B cell (primary cell): ENCODE measurements at regions not wholly inside any gene's neighbourhood (a gene's known extent, or its start where the extent isn't known, plus 50 kb on each side); places are given as distances from the start of the nearest gene placed in this dataset.
A peak's percentile ranks its signal among the peaks of the same experiment; 100 is the strongest.

Experiments used
- ATAC-seq: fragments of 200-7000 bp; cut with Tn5 transposase; one replicate; pipeline ENCODE4 v1.10.0; 2021; ENCODE audit warnings: low read depth, mild to moderate bottlenecking, moderate number of reproducible peaks, moderate library complexity
- CTCF ChIA-PET: fragments of 350-600 bp; sonication (Branson Sonifier 250); formaldehyde crosslinking; loops from one replicate; lab custom pipeline; 2021; ENCODE audit warnings: antibody characterized with exemption, inconsistent platforms; lab: Charles Lee
- POLR2A ChIA-PET: fragments of 350-600 bp; sonication (Branson Sonifier 250); formaldehyde crosslinking; loops from one replicate; lab custom pipeline; 2021; ENCODE audit warnings: antibody characterized with exemption; lab: Charles Lee
- DNase-seq: peaks from one replicate; pipeline ENCODE4 v3.0.0; 2013
- H2AFZ ChIP-seq: 2 replicates; pipeline ENCODE4 v1.6.1; 2012; ENCODE audit warnings: mild to moderate bottlenecking, low read depth, low read length; ENCODE audit not compliant: insufficient read depth, poor library complexity, severe bottlenecking
- H3K27ac ChIP-seq, 2 donors: 1 replicate in 1 of 2; 2 replicates in 1 of 2; pipeline ENCODE4 v1.5.1; 2012 to 2013; ENCODE audit warnings: low read length in 2 of 2, mild to moderate bottlenecking in 2 of 2, moderate library complexity in 1 of 2
- H3K27me3 ChIP-seq, 4 experiments: fragments of 200-600 bp in 1 of 4; sonication (generic) in 1 of 4; replicated peaks in 1 of 4; 1 replicate in 2 of 4; 2 replicates in 2 of 4; pipeline versions ENCODE4 v1.6.1 to v1.7.0; 2013 to 2016; ENCODE audit warnings: low read length in 3 of 4, mild to moderate bottlenecking in 2 of 4, mixed read lengths in 1 of 4, moderate library complexity in 1 of 4; ENCODE audit not compliant: insufficient read depth in 4 of 4, control insufficient read depth in 3 of 4; ENCODE audit errors: control extremely low read depth in 1 of 4
- H3K36me3 ChIP-seq, 2 experiments: replicated peaks in 1 of 2; 1 replicate in 1 of 2; 2 replicates in 1 of 2; pipeline versions ENCODE4 v1.6.1 to v1.7.1; 2013; ENCODE audit warnings: low read length in 1 of 2; ENCODE audit not compliant: insufficient read depth in 2 of 2, control insufficient read depth in 1 of 2; ENCODE audit errors: control extremely low read depth in 1 of 2, extremely low read depth in 1 of 2
- H3K4me1 ChIP-seq, 2 donors: fragments of 200-600 bp in 1 of 2; sonication (generic) in 1 of 2; 1 replicate in 1 of 2; 2 replicates in 1 of 2; pipeline versions ENCODE4 v1.5.1 to v1.6.1; 2013 to 2017; ENCODE audit warnings: low read length in 2 of 2; ENCODE audit not compliant: control insufficient read depth in 2 of 2, insufficient read depth in 2 of 2
- H3K4me2 ChIP-seq: replicated peaks from 2 replicates; pipeline ENCODE3; 2012; ENCODE audit warnings: mild to moderate bottlenecking, low read depth, low read length; ENCODE audit not compliant: poor library complexity, severe bottlenecking
- H3K4me3 ChIP-seq, 5 experiments: fragments of 200-600 bp in 1 of 5; sonication (generic) in 1 of 5; 1 replicate in 3 of 5; 2 replicates in 2 of 5; pipeline versions ENCODE4 v1.5.1 to v1.7.0; 2011 to 2016; ENCODE audit warnings: low read length in 4 of 5, mild to moderate bottlenecking in 4 of 5, low read depth in 2 of 5, control low read depth in 1 of 5, moderate library complexity in 1 of 5; ENCODE audit not compliant: insufficient read depth in 1 of 5; ENCODE audit errors: control extremely low read depth in 1 of 5, extremely low read depth in 1 of 5
- H3K79me2 ChIP-seq: fragments of 200-600 bp; sonication (generic); one replicate; pipeline ENCODE4 v1.6.0; 2016; ENCODE audit warnings: low read length; ENCODE audit not compliant: control insufficient read depth, insufficient read depth
- H3K9ac ChIP-seq: fragments of 200-600 bp; sonication (generic); 2 replicates; pipeline ENCODE4 v1.6.1; 2017; ENCODE audit warnings: mild to moderate bottlenecking, low read length, moderate library complexity
- H3K9me3 ChIP-seq, 3 donors: one replicate each; pipeline versions ENCODE4 v1.6.1 to v1.7.1; 2013; ENCODE audit warnings: low read length in 2 of 3; ENCODE audit not compliant: control insufficient read depth in 2 of 3, insufficient read depth in 1 of 3; ENCODE audit errors: control extremely low read depth in 1 of 3
- H4K20me1 ChIP-seq: 2 replicates; pipeline ENCODE4 v1.6.0; 2012; ENCODE audit warnings: mild to moderate bottlenecking, low read length; ENCODE audit not compliant: insufficient read depth, control insufficient read depth, poor library complexity, severe bottlenecking
- H3K27ac Mint-ChIP-seq: one replicate; pipeline ENCODE4 v1.8.0; 2021; ENCODE audit warnings: mixed read lengths
- H3K27me3 Mint-ChIP-seq: one replicate; pipeline ENCODE4 v1.8.0; 2021; ENCODE audit warnings: mixed read lengths
- H3K4me1 Mint-ChIP-seq: one replicate; pipeline ENCODE4 v1.8.0; 2021; ENCODE audit warnings: mixed read lengths
- H3K4me3 Mint-ChIP-seq: one replicate; pipeline ENCODE4 v1.8.0; 2021; ENCODE audit warnings: mixed read lengths
- H3K9me3 Mint-ChIP-seq: one replicate; pipeline ENCODE4 v1.8.0; 2022; ENCODE audit warnings: mixed read lengths; ENCODE audit not compliant: insufficient read depth
- CTCF ChIP-seq: fragments of 200-600 bp; IDR thresholded peaks from one replicate; pipeline ENCODE4 v1.8.0; 2022; ENCODE audit warnings: antibody characterized with exemption, mild to moderate bottlenecking
- EZH2 ChIP-seq: IDR thresholded peaks from 2 replicates; pipeline ENCODE4 v1.6.1; 2012; ENCODE audit warnings: borderline replicate concordance, low read depth, mild to moderate bottlenecking, moderate library complexity, low read length; ENCODE audit not compliant: insufficient read depth, poor library complexity, severe bottlenecking
- WGBS: methylation state at CpG from one replicate; pipeline ENCODE4 v1.1.5; 2013; ENCODE audit warnings: missing lambda C conversion rate; ENCODE audit not compliant: insufficient coverage; 5-methylcytosine and 5-hydroxymethylcytosine counted together
- intact Hi-C: fragments of 100-400 bp; cut with micrococcal nuclease; formaldehyde crosslinking; loops from one replicate; pipeline ENCODE4 v1.10.0; 2022

- WGBS: under 1% methylated on average over 95 of the region's 96 CpGs
- DNase-seq (peak; percentile 84), ATAC-seq (peak; percentile 19)
- ChIA-PET POLR2A (interaction anchor here (0.6 to 2.6 kb wide), 8 partner anchors 35 to 289 kb away, joined by 3 to 16 read pairs (median 4); no protein-coding TSS in a partner anchor), CTCF (interaction anchor here (0.8 to 9.9 kb wide), 25 partner anchors 35 to 432 kb away, joined by 3 to 249 read pairs (median 4); no protein-coding TSS in a partner anchor)
- peak overlapping the region; percentile 94 for H3K9ac ChIP-seq
- peak overlapping the region; percentile 95 for H3K4me3 Mint-ChIP-seq
- peaks cover 49% of the 10 kb centered on the region for H3K4me1 Mint-ChIP-seq
- H3K4me2 ChIP-seq: peak overlapping the region; percentile 87
- H3K4me3 ChIP-seq: peak overlapping the region; percentile 78 to 96 (median 87)
- no peaks in the 10 kb centered on the region for H3K27me3 ChIP-seq
- H3K27ac ChIP-seq: peak overlapping the region; percentile 97
- intact Hi-C loops: loop anchor here (1.0 to 5.0 kb wide), 5 partner anchors 37 to 654 kb away; no protein-coding TSS in a partner anchor
- H3K4me1 ChIP-seq: peaks cover 46 to 47% of the 10 kb centered on the region in 2 donors
- peak overlapping the region; percentile 61 for H2AFZ ChIP-seq
- H3K36me3 ChIP-seq: no peaks in the 10 kb centered on the region
- no peaks in the 10 kb centered on the region for H4K20me1 ChIP-seq
- H3K27me3 Mint-ChIP-seq: no peaks in the 10 kb centered on the region
- peaks cover 52% of the 10 kb centered on the region for H3K79me2 ChIP-seq
- H3K9me3 ChIP-seq: no peaks in the 10 kb centered on the region
- H3K27ac Mint-ChIP-seq: peak overlapping the region; percentile 97
- TF ChIP-seq CTCF (no peak), EZH2 (no peak)
- no peaks in the 10 kb centered on the region for H3K9me3 Mint-ChIP-seq
Measured at GRCh38 chr14:71320734-71321573, 413.7 kb downstream of the PCNX1 start.
